Heart left ventricle (tissue), 16 donors: ENCODE measurements at regions not wholly inside any gene's neighbourhood (a gene's known extent, or its start where the extent isn't known, plus 50 kb on each side); places are given as distances from the start of the nearest gene placed in this dataset.

Source experiments
- ATAC-seq, 4 donors: fragments of 200-7000 bp; cut with Tn5 transposase; one replicate each; pipeline ENCODE4 v1.9.1; 2020 to 2022; ENCODE audit warnings: moderate library complexity in 4 of 4, mild to moderate bottlenecking in 3 of 4, moderate number of reproducible peaks in 1 of 4
- DNase-seq, 5 donors: peaks; one replicate each; pipeline ENCODE4 v3.0.0-alpha.2; 2020
- H3K27ac ChIP-seq, 12 donors: fragments of 200-600 bp; sonication (generic) in 4 of 12; one replicate each; pipeline versions ENCODE4 v1.5.0 to v1.8.0; 2016 to 2022; ENCODE audit warnings: mild to moderate bottlenecking in 2 of 12
- H3K27me3 ChIP-seq, 9 donors: fragments of 200-600 bp; sonication (generic) in 2 of 9; one replicate each; pipeline versions ENCODE4 v1.5.1 to v1.8.0; 2016 to 2022; ENCODE audit warnings: mild to moderate bottlenecking in 3 of 9
- H3K36me3 ChIP-seq, 9 donors: fragments of 200-600 bp; sonication (generic) in 2 of 9; one replicate each; pipeline versions ENCODE4 v1.5.0 to v1.8.0; 2018 to 2022; ENCODE audit warnings: mild to moderate bottlenecking in 2 of 9
- H3K4me1 ChIP-seq, 12 donors: fragments of 200-600 bp; sonication (generic) in 4 of 12; one replicate each; pipeline versions ENCODE4 v1.5.0 to v1.8.0; 2016 to 2022; ENCODE audit warnings: mild to moderate bottlenecking in 3 of 12
- H3K4me3 ChIP-seq, 12 donors: fragments of 200-600 bp; sonication (generic) in 4 of 12; one replicate each; pipeline versions ENCODE4 v1.5.0 to v1.8.0; 2017 to 2022; ENCODE audit warnings: mild to moderate bottlenecking in 9 of 12, moderate library complexity in 4 of 12
- H3K9me3 ChIP-seq, 12 donors: fragments of 200-600 bp; sonication (generic) in 4 of 12; one replicate each; pipeline versions ENCODE4 v1.5.0 to v1.8.0; 2016 to 2022; ENCODE audit warnings: mild to moderate bottlenecking in 1 of 12
- POLR2A ChIP-seq, 2 donors: fragments of 450-650 bp; IDR thresholded peaks; one replicate each; pipeline ENCODE4 v1.6.1; 2017; ENCODE audit warnings: antibody characterized with exemption in 2 of 2, mild to moderate bottlenecking in 2 of 2, moderate library complexity in 2 of 2
- WGBS, 4 donors: extraction: QIAGEN DNeasy Blood & Tissue Kit in 2 of 4; methylation state at CpG; one replicate each; pipeline versions ENCODE4 v1.1.5 to v1.1.7; 2013 to 2018; 5-methylcytosine and 5-hydroxymethylcytosine counted together
- intact Hi-C, 10 donors: fragments of 100-400 bp; cut with DNase I; formaldehyde crosslinking; loops; one replicate each; pipeline versions ENCODE4 v1.11.1 to v1.14.2; 2022
- TF ChIP-seq, protein P1 (sequence below), 12 donors: fragments of 200-600 bp; sonication (generic) in 4 of 12; IDR thresholded peaks; one replicate each; pipeline versions ENCODE4 v1.5.0 to v1.8.0; 2018 to 2022; ENCODE audit warnings: antibody characterized with exemption in 12 of 12, mild to moderate bottlenecking in 5 of 12
- donor health status: ischemic (EF 13 %, LVEDD 7.1; RV severe dilation, severe dysfunction).
- donor health status: healthy with polysubstance abuse.
- donor health status: DM: no; HTN: yes; CAD: no.
- donor health status: DM: no; HTN: no; CAD: no.
- donor health status: ischemic (EF 25% LVEDD 6.9; RV normal size, moderate dysfunction).
- donor health status: ischemic (EF 25% LVEDD 5.7; RV mildly dilated, moderate dysfunction).
- donor health status: healthy.
- donor health status: DM: yes; HTN: yes; CAD: no.
- donor health status: ischemic (EF 35%, LVEDD 5.7; RV mildly dilated, moderate dysfunction).
- donor health status: nonischemic (EF 11% LVEDD 7.7; RV severe dilation, severe dysfunction).
- donor health status: DM: yes; HTN: yes; CAD: no.
- donor health status: PGD.
- donor health status: ischemic (EF 29% LVEDD 5.4; RV normal size, mild dysfunction).
- donor health status: nonischemic (EF 23%, LVEDD 6.1; RV moderate dilation, normal function).

DNA sequence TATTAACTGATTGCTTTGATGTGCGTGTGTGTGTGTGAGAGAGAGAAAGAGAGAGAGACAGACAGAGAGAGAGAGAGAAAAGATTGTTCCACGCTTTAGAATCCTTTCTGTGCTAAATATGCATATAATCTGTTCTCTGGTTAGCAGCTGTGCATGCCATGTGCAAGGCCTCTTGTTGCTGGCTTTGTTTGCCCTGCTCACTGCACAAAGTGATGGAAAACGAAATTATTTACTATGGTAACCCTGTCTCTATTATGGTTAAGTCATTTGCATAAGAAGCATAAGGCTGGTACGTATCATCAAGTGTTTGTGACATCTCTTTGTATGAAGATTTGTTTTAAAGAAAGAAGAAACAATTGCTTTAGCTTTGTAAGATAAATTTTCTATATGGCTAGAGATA lies 190.2 kb upstream of the POF1B start:
- Histone ChIP-seq H3K27ac (no peak overlapping the region), H3K4me1 (no peaks in the 10 kb centered on the region), H3K36me3 (no peaks in the 10 kb centered on the region), H3K27me3 (peaks cover 0 to 16% (median 0%) of the 10 kb centered on the region in 9 donors), H3K9me3 (no peaks in the 10 kb centered on the region), H3K4me3 (no peak overlapping the region)
- ATAC-seq, result no peak
- no peak for TF ChIP-seq POLR2A (IDR thresholded peaks at IDR 0.05)
- TF ChIP-seq, protein P1, sequence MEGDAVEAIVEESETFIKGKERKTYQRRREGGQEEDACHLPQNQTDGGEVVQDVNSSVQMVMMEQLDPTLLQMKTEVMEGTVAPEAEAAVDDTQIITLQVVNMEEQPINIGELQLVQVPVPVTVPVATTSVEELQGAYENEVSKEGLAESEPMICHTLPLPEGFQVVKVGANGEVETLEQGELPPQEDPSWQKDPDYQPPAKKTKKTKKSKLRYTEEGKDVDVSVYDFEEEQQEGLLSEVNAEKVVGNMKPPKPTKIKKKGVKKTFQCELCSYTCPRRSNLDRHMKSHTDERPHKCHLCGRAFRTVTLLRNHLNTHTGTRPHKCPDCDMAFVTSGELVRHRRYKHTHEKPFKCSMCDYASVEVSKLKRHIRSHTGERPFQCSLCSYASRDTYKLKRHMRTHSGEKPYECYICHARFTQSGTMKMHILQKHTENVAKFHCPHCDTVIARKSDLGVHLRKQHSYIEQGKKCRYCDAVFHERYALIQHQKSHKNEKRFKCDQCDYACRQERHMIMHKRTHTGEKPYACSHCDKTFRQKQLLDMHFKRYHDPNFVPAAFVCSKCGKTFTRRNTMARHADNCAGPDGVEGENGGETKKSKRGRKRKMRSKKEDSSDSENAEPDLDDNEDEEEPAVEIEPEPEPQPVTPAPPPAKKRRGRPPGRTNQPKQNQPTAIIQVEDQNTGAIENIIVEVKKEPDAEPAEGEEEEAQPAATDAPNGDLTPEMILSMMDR (IDR thresholded peaks at IDR 0.05), result no peak
- no peak for DNase-seq
- 36 to 54% (median 44%) methylated on average over 4 of the region's 4 CpGs for WGBS, 4 donors
- intact Hi-C loops, result no loop called here

DNA sequence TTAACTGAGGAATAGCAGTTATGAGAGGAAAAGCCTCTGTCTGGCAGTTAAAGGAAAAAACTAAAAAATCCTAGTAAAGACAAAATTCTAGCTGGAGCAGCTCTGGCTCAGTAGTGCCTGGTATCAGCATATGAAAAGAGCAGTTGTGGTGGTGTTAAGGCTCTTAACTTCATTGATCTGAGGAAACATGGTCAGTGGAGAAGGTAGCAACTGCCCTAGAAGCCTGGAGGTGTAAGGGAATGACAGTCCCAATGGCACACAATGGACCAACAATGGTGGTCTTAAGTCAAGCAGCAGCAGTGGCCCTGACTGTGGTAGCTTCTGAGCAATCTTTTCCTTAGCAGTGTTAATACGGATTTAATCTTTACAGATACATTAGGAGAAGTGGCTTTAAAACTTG lies 189.6 kb upstream of the POF1B start:
- DNase-seq (no peak), ATAC-seq (no peak)
- Histone ChIP-seq H3K27me3 (peaks cover 0 to 16% (median 0%) of the 10 kb centered on the region in 9 donors), H3K4me1 (no peaks in the 10 kb centered on the region), H3K36me3 (no peaks in the 10 kb centered on the region), H3K4me3 (no peak overlapping the region), H3K27ac (no peak overlapping the region), H3K9me3 (no peaks in the 10 kb centered on the region)
- intact Hi-C loops, result no loop called here
- WGBS, 4 donors, result 57 to 65% (median 60%) methylated on average over 1 of the region's 1 CpG
- no peak for TF ChIP-seq POLR2A (IDR thresholded peaks at IDR 0.05)
- TF ChIP-seq, protein P1 (IDR thresholded peaks at IDR 0.05), result no peak

DNA sequence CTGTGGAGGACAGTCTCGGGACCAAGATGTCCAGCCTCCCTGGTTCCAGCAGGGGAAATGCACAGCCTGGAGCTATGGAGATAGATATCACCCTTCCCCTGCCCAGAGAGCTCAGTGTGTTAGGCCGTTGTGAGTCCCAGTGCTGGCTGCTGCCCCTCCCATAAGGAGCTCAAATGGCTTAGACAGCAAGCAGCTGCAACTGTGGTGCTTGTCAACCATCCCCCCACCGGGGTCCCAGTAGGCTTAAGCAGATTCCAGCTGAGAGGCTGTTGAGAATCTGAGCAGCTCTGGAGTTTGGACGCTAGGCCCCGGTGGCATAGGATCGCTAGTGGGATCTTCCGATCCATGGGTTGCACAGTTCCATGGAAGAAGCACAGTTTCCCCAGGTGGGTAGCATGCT lies 181.8 kb upstream of the POF1B start:
- WGBS, 4 donors, result 60 to 71% (median 68%) methylated on average over 1 to 7 of the region's 7 CpGs
- ATAC-seq, result no peak
- intact Hi-C loops, result no loop called here

DNA sequence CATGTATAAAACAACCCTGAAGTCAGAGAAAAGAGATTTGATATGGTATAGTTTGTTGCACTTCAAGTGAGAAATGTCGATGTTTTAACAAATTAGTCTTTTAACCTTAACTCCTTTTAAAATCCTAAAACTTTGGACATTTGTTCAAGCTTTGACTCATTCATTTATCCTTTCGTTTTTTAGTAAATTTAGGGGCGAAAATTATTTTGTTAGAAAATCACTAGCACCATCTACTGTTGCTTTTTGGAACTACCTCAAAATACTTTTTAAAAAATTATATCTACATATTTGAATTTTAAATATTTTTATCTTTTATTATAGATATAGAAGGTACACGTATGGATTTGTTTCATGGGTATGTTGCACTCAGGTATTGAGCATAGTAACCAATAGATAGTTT lies 165.1 kb upstream of the POF1B start:
- TF ChIP-seq POLR2A (IDR thresholded peaks at IDR 0.05), result no peak
- TF ChIP-seq, protein P1 (IDR thresholded peaks at IDR 0.05), result peak in 11 of 12 donors; percentile 14 to 54 (median 46)

More for the DNA sequence above, 181.8 kb upstream of the POF1B start:
- Histone ChIP-seq H3K9me3 (no peaks in the 10 kb centered on the region), H3K4me3 (no peak overlapping the region), H3K27me3 (peaks cover 0 to 4% (median 0%) of the 10 kb centered on the region in 9 donors), H3K4me1 (no peaks in the 10 kb centered on the region), H3K27ac (no peak overlapping the region), H3K36me3 (no peaks in the 10 kb centered on the region)
- TF ChIP-seq, protein P1 (IDR thresholded peaks at IDR 0.05), result no peak
- no peak for TF ChIP-seq POLR2A (IDR thresholded peaks at IDR 0.05)
- DNase-seq, result no peak

More for the DNA sequence above, 165.1 kb upstream of the POF1B start:
- DNase-seq (no peak), ATAC-seq (no peak)
- intact Hi-C loops, result loop anchor here in 9 of 10 donors (5.0 to 10.0 kb wide), 2 partner anchors 432 to 460 kb away; no protein-coding TSS in a partner anchor
- H3K4me1 ChIP-seq, result no peaks in the 10 kb centered on the region
- peak overlapping the region in 1 of 12 donors; percentile 20 for H3K4me3 ChIP-seq
- H3K9me3 ChIP-seq, result no peaks in the 10 kb centered on the region
- 2 to 8% (median 5%) methylated on average over 4 of the region's 4 CpGs for WGBS, 4 donors
- no peaks in the 10 kb centered on the region for H3K27me3 ChIP-seq
- H3K36me3 ChIP-seq, result no peaks in the 10 kb centered on the region
- peak overlapping the region in 1 of 12 donors; percentile 47 for H3K27ac ChIP-seq
